ENCODE measurements at regions not wholly inside any gene's neighbourhood (a gene's known extent, or its start where the extent isn't known, plus 50 kb on each side); places are given as distances from the start of the nearest gene placed in this dataset.

GRCh38 chr3:132880986-132881385 lies 157.2 kb upstream of the TMEM108 start:
- H3K27me3 Mint-ChIP-seq (ENCODE audit: low read depth), result no peaks in the 10 kb centered on the region
- TF ChIP-seq, protein P1, sequence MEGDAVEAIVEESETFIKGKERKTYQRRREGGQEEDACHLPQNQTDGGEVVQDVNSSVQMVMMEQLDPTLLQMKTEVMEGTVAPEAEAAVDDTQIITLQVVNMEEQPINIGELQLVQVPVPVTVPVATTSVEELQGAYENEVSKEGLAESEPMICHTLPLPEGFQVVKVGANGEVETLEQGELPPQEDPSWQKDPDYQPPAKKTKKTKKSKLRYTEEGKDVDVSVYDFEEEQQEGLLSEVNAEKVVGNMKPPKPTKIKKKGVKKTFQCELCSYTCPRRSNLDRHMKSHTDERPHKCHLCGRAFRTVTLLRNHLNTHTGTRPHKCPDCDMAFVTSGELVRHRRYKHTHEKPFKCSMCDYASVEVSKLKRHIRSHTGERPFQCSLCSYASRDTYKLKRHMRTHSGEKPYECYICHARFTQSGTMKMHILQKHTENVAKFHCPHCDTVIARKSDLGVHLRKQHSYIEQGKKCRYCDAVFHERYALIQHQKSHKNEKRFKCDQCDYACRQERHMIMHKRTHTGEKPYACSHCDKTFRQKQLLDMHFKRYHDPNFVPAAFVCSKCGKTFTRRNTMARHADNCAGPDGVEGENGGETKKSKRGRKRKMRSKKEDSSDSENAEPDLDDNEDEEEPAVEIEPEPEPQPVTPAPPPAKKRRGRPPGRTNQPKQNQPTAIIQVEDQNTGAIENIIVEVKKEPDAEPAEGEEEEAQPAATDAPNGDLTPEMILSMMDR (conservative IDR thresholded peaks at IDR 0.05), result no peak
- no peak for DNase-seq (ENCODE audit: low read depth, low spot score)

DNA sequence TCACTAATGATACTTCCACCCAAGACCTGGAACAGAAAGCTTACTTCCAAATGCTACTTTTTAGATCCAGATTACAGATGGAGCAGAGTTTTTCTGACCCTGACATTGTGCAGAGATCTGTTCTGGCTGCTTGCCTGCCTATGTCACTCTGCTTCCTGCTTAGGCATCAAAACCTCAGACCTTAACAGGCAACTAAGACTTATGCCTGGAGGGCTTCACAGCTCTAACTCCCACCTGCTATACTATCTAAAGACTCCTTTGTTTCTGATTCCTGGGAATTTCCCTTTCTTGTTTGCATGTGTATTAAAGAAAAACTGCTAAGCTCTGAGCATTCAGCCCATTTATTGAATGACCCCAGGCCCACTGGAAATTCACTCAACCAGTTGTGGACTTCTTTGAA lies 157.4 kb upstream of the NPHP3 start:
- H3K9me3 Mint-ChIP-seq, result no peaks in the 10 kb centered on the region
- DNase-seq (ENCODE audit: low read depth, low spot score), result no peak
- peaks cover 16% of the 10 kb centered on the region for H3K4me1 Mint-ChIP-seq
- no peak overlapping the region for H3K4me3 Mint-ChIP-seq
- H3K27ac Mint-ChIP-seq (ENCODE audit: unreplicated experiment), result no peak overlapping the region
- TF ChIP-seq, protein P1 (conservative IDR thresholded peaks at IDR 0.05), result no peak
- no peaks in the 10 kb centered on the region for H3K36me3 Mint-ChIP-seq (ENCODE audit: low read depth)
- H3K27me3 Mint-ChIP-seq (ENCODE audit: low read depth), result no peaks in the 10 kb centered on the region

More at GRCh38 chr3:132880986-132881385, 157.2 kb upstream of the TMEM108 start:
- H3K4me1 Mint-ChIP-seq, result peaks cover 16% of the 10 kb centered on the region
- H3K4me3 Mint-ChIP-seq, result no peak overlapping the region
- no peak overlapping the region for H3K27ac Mint-ChIP-seq (ENCODE audit: unreplicated experiment)
- no peaks in the 10 kb centered on the region for H3K9me3 Mint-ChIP-seq
- H3K36me3 Mint-ChIP-seq (ENCODE audit: low read depth), result no peaks in the 10 kb centered on the region

GRCh38 chr3:132874701-132875100 lies 152.5 kb upstream of the NPHP3 start:
- TF ChIP-seq, protein P1 (conservative IDR thresholded peaks at IDR 0.05), result no peak
- H3K4me3 Mint-ChIP-seq, result no peak overlapping the region

GRCh38 chr3:132872711-132873110 lies 150.5 kb upstream of the NPHP3 start:
- no peak for DNase-seq (ENCODE audit: low read depth, low spot score)
- Mint-ChIP-seq H3K4me3 (no peak overlapping the region), H3K4me1 (peaks cover 12% of the 10 kb centered on the region), H3K27me3 (ENCODE audit: low read depth) (no peaks in the 10 kb centered on the region), H3K27ac (ENCODE audit: unreplicated experiment) (no peak overlapping the region), H3K36me3 (ENCODE audit: low read depth) (no peaks in the 10 kb centered on the region), H3K9me3 (no peaks in the 10 kb centered on the region)
- TF ChIP-seq, protein P1 (conservative IDR thresholded peaks at IDR 0.05), result no peak

More at GRCh38 chr3:132874701-132875100, 152.5 kb upstream of the NPHP3 start:
- no peaks in the 10 kb centered on the region for H3K27me3 Mint-ChIP-seq (ENCODE audit: low read depth)
- H3K36me3 Mint-ChIP-seq (ENCODE audit: low read depth), result no peaks in the 10 kb centered on the region
- H3K9me3 Mint-ChIP-seq, result no peaks in the 10 kb centered on the region
- peaks cover 16% of the 10 kb centered on the region for H3K4me1 Mint-ChIP-seq
- no peak overlapping the region for H3K27ac Mint-ChIP-seq (ENCODE audit: unreplicated experiment)
- no peak for DNase-seq (ENCODE audit: low read depth, low spot score)

GRCh38 chr3:132871956-132872355 lies 149.7 kb upstream of the NPHP3 start:
- no peaks in the 10 kb centered on the region for H3K27me3 Mint-ChIP-seq (ENCODE audit: low read depth)
- DNase-seq (ENCODE audit: low read depth, low spot score), result no peak
- H3K4me3 Mint-ChIP-seq, result no peak overlapping the region
- TF ChIP-seq, protein P1 (conservative IDR thresholded peaks at IDR 0.05), result no peak
- H3K36me3 Mint-ChIP-seq (ENCODE audit: low read depth), result no peaks in the 10 kb centered on the region
- H3K9me3 Mint-ChIP-seq, result no peaks in the 10 kb centered on the region
- H3K4me1 Mint-ChIP-seq, result peaks cover 12% of the 10 kb centered on the region
- H3K27ac Mint-ChIP-seq (ENCODE audit: unreplicated experiment), result no peak overlapping the region

GRCh38 chr3:132870541-132870940 lies 148.3 kb upstream of the NPHP3 start:
- H3K27ac Mint-ChIP-seq (ENCODE audit: unreplicated experiment), result no peak overlapping the region
- no peaks in the 10 kb centered on the region for H3K36me3 Mint-ChIP-seq (ENCODE audit: low read depth)
- no peak for DNase-seq (ENCODE audit: low read depth, low spot score)
- TF ChIP-seq, protein P1 (conservative IDR thresholded peaks at IDR 0.05), result no peak
- H3K9me3 Mint-ChIP-seq, result no peaks in the 10 kb centered on the region
- no peak overlapping the region for H3K4me3 Mint-ChIP-seq
- H3K27me3 Mint-ChIP-seq (ENCODE audit: low read depth), result no peaks in the 10 kb centered on the region
- H3K4me1 Mint-ChIP-seq, result peaks cover 12% of the 10 kb centered on the region

All from neural crest cell (in vitro differentiated cells).